HG03025 (cell line): ENCODE measurements at regions not wholly inside any gene's neighbourhood (a gene's known extent, or its start where the extent isn't known, plus 50 kb on each side); places are given as distances from the start of the nearest gene placed in this dataset.
A peak's percentile ranks its signal among the peaks of the same experiment; 100 is the strongest.

ENCODE experiments used
- ATAC-seq: cut with Tn5 transposase; IDR thresholded peaks from one replicate; pipeline ENCODE4 v1.9.1; 2021; ENCODE audit warnings: mild to moderate bottlenecking, moderate library complexity; ENCODE audit not compliant: unreplicated experiment, low FRiP score

- ATAC-seq: no peak
Measured at GRCh38 chr4:104763554-104764222, 269.0 kb upstream of the CXXC4 start.

GRCh38 chr4:104766676-104767075 lies 272.0 kb upstream of the CXXC4 start:
- ATAC-seq: no peak

- ATAC-seq: peak; percentile 49
Measured at GRCh38 chr4:104772849-104773248, 278.2 kb upstream of the CXXC4 start.

- no peak for ATAC-seq
Measured at GRCh38 chr4:104795264-104795939, 300.7 kb upstream of the CXXC4 start.

- no peak for ATAC-seq
Measured at GRCh38 chr4:104811727-104812126, 317.0 kb upstream of the CXXC4 start.

GRCh38 chr4:104815665-104816064 lies 321.0 kb upstream of the CXXC4 start:
- ATAC-seq: peak; percentile 80

GRCh38 chr4:104818579-104818978 lies 323.9 kb upstream of the CXXC4 start:
- ATAC-seq: no peak

- no peak for ATAC-seq
Measured at GRCh38 chr4:104826171-104826570, 320.5 kb upstream of the TET2 start.

- no peak for ATAC-seq
Measured at GRCh38 chr4:104829761-104830160, 316.9 kb upstream of the TET2 start.

- ATAC-seq: no peak
Measured at GRCh38 chr4:104848597-104849225, 298.0 kb upstream of the TET2 start.

GRCh38 chr4:104859601-104860237 lies 287.0 kb upstream of the TET2 start:
- ATAC-seq: peak; percentile 5

- peak; percentile 80 for ATAC-seq
Measured at GRCh38 chr4:104860238-104861123, 286.2 kb upstream of the TET2 start.

GRCh38 chr4:104866809-104867208 lies 279.9 kb upstream of the TET2 start:
- no peak for ATAC-seq

- peak; percentile 30 for ATAC-seq
Measured at GRCh38 chr4:104868533-104868932, 278.1 kb upstream of the TET2 start.

- ATAC-seq: peak; percentile 93
Measured at GRCh38 chr4:104868958-104869357, 277.7 kb upstream of the TET2 start.

- ATAC-seq: no peak
Measured at GRCh38 chr4:104869831-104870230, 276.8 kb upstream of the TET2 start.

- no peak for ATAC-seq
Measured at GRCh38 chr4:104870495-104871233, 276.0 kb upstream of the TET2 start.

GRCh38 chr4:104878936-104879335 lies 267.7 kb upstream of the TET2 start:
- ATAC-seq: no peak

GRCh38 chr4:104879367-104879766 lies 267.3 kb upstream of the TET2 start:
- ATAC-seq: peak; percentile 73

- ATAC-seq: no peak
Measured at GRCh38 chr4:104879854-104880253, 266.8 kb upstream of the TET2 start.
